Fibroblast of lung (primary cell): ENCODE measurements at regions not wholly inside any gene's neighbourhood (a gene's known extent, or its start where the extent isn't known, plus 50 kb on each side); places are given as distances from the start of the nearest gene placed in this dataset.

Source experiments
- DNase-seq, 2 donors: peaks; one replicate each; pipeline versions ENCODE4 v3.0.0 to v3.0.0-alpha.2; 2010; ENCODE audit warnings: low read depth in 2 of 2
- H2AFZ ChIP-seq: 2 replicates; pipeline ENCODE4 v1.5.1; 2012; ENCODE audit warnings: low read length, control low read depth, inconsistent platforms
- H3K27ac ChIP-seq: 2 replicates; pipeline ENCODE4 v1.5.1; 2011; ENCODE audit warnings: low read length, control low read depth; ENCODE audit not compliant: insufficient read depth
- H3K27me3 ChIP-seq: 2 replicates; pipeline ENCODE4 v1.5.1; 2011; ENCODE audit warnings: mild to moderate bottlenecking, low read length; ENCODE audit not compliant: control insufficient read depth, insufficient read depth
- H3K36me3 ChIP-seq: 2 replicates; pipeline ENCODE4 v1.5.1; 2011; ENCODE audit warnings: low read length; ENCODE audit not compliant: control insufficient read depth, insufficient read depth
- H3K4me1 ChIP-seq: 2 replicates; pipeline ENCODE4 v1.5.1; 2011; ENCODE audit warnings: low read length; ENCODE audit not compliant: control insufficient read depth, insufficient read depth; ENCODE audit errors: extremely low read depth
- H3K4me2 ChIP-seq: 2 replicates; pipeline ENCODE4 v1.5.1; 2011; ENCODE audit warnings: low read length, control low read depth; ENCODE audit not compliant: insufficient read depth; ENCODE audit errors: extremely low read depth
- H3K4me3 ChIP-seq, 4 experiments: fragments of 200-600 bp in 1 of 4; sonication (generic) in 1 of 4; replicated peaks in 1 of 4; 2 replicates each; pipeline ENCODE4 v1.5.1; 2011 to 2016; ENCODE audit warnings: low read length in 4 of 4, low read depth in 3 of 4, mild to moderate bottlenecking in 3 of 4, control low read depth in 2 of 4, inconsistent platforms in 1 of 4, mixed read lengths in 1 of 4; ENCODE audit not compliant: insufficient read depth in 1 of 4; ENCODE audit errors: control extremely low read depth in 1 of 4
- H3K79me2 ChIP-seq: 2 replicates; pipeline ENCODE4 v1.5.1; 2012; ENCODE audit warnings: mild to moderate bottlenecking, low read length, inconsistent platforms; ENCODE audit not compliant: control insufficient read depth, insufficient read depth
- H3K9ac ChIP-seq: 2 replicates; pipeline ENCODE4 v1.5.1; 2011; ENCODE audit warnings: mild to moderate bottlenecking, low read length, control low read depth; ENCODE audit not compliant: insufficient read depth
- H3K9me3 ChIP-seq: 2 replicates; pipeline ENCODE4 v1.5.1; 2012; ENCODE audit warnings: low read depth, low read length; ENCODE audit not compliant: control insufficient read depth, insufficient read depth
- H4K20me1 ChIP-seq: 2 replicates; pipeline ENCODE4 v1.5.1; 2011; ENCODE audit warnings: low read length; ENCODE audit not compliant: control insufficient read depth, insufficient read depth; ENCODE audit errors: extremely low read depth
- EZH2 ChIP-seq: IDR thresholded peaks from 2 replicates; pipeline ENCODE4 v1.5.1; 2012; ENCODE audit warnings: low read length, control low read depth, mild to moderate bottlenecking; ENCODE audit errors: missing control alignments
- TF ChIP-seq, protein P1 (sequence below), 2 donors: IDR thresholded peaks in 1 of 2; conservative IDR thresholded peaks in 1 of 2; 1 replicate in 1 of 2; 2 replicates in 1 of 2; pipeline ENCODE4 v1.5.1; 2011 to 2012; ENCODE audit warnings: low read length in 2 of 2, control low read depth in 1 of 2, inconsistent platforms in 1 of 2, low read depth in 1 of 2, mild to moderate bottlenecking in 1 of 2

DNA sequence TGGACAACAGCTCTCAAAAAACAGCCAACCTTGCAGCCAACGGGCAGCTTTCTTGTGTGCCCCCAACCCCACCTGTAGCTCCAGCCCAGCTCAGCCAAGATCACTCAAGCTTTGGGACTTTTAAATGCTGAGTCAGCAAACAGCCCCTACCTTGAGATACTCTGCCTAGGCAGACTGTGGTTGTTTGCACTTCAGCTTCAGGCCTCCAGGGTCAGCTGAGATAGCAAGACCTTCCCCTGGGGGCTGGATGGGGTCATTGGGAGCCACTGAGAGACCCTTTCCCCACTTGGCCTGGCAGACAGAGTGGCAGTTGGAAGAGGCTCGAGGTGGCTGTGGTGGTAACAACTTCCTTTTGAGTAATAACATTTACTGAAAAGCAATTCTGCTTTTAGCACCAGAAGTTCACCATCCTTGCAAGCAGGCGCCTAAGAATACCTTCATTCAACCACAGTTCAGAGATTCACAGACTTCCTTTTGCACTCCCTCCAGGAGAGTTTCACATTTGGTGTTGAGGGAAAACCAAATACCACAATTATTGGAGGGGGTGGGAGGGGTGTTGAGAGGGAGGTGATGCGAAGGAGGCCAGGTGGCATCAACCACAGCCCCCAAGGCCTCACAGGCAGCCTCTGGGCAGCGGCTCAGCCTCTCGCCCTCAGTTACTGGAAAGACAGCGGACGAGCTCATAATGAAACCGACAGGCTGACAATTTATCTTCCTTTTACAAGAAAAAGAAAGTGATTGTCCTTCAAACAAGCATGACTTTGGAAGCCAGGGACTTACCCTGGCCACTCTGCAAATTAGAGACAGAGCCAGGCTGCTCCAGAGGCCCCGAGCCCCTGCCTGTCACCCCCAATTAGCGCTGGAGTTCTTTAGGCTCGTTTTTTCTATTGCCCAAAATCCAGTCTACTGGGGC is 148.1 kb downstream of the CEBPB start:
- Histone ChIP-seq H3K27ac (peak overlapping the region; percentile 5), H3K27me3 (no peaks in the 10 kb centered on the region), H4K20me1 (no peaks in the 10 kb centered on the region), H3K4me3 (no peak overlapping the region), H3K79me2 (no peaks in the 10 kb centered on the region), H2AFZ (no peak overlapping the region), H3K9me3 (no peaks in the 10 kb centered on the region), H3K9ac (no peak overlapping the region), H3K36me3 (no peaks in the 10 kb centered on the region), H3K4me2 (peak overlapping the region; percentile 56), H3K4me1 (peaks cover 12% of the 10 kb centered on the region)
- TF ChIP-seq, protein P1, sequence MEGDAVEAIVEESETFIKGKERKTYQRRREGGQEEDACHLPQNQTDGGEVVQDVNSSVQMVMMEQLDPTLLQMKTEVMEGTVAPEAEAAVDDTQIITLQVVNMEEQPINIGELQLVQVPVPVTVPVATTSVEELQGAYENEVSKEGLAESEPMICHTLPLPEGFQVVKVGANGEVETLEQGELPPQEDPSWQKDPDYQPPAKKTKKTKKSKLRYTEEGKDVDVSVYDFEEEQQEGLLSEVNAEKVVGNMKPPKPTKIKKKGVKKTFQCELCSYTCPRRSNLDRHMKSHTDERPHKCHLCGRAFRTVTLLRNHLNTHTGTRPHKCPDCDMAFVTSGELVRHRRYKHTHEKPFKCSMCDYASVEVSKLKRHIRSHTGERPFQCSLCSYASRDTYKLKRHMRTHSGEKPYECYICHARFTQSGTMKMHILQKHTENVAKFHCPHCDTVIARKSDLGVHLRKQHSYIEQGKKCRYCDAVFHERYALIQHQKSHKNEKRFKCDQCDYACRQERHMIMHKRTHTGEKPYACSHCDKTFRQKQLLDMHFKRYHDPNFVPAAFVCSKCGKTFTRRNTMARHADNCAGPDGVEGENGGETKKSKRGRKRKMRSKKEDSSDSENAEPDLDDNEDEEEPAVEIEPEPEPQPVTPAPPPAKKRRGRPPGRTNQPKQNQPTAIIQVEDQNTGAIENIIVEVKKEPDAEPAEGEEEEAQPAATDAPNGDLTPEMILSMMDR (conservative IDR thresholded peaks at IDR 0.05 in 1 of 2, IDR thresholded peaks at IDR 0.05 in 1 of 2; ENCODE audit: low read depth in 1 of 2, low read length in 2 of 2), result no peak
- TF ChIP-seq EZH2, result no peak
- DNase-seq, result peak; percentile 20 to 67

DNA sequence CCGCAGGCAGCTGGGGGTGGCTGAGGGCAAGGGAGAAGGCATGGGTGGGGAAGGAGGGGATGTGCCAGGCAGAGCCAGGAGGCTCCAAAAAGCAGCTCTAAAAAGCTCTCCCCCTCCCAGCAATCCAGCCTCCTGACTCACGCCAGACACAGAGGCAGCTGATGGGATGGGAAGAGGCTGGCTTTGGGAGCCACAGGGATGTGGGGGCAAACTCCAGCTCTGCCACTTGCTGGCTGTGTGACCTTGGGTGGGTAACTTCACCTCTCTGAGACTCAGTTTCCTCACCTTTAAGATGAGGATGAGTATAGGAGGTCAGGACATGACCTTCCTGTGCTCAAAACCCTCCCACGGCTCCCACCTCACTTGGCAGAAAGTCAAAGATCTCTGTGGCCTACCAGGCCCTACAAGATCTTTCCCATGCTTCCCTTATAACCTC is 148.9 kb downstream of the CEBPB start:
- Histone ChIP-seq H3K9me3 (no peaks in the 10 kb centered on the region), H3K9ac (no peak overlapping the region), H3K4me3 (no peak overlapping the region), H3K4me1 (peaks cover 7% of the 10 kb centered on the region), H3K79me2 (no peaks in the 10 kb centered on the region), H3K4me2 (peak overlapping the region; percentile 56), H2AFZ (no peak overlapping the region), H3K27me3 (no peaks in the 10 kb centered on the region), H3K27ac (peak overlapping the region; percentile 5), H4K20me1 (no peaks in the 10 kb centered on the region), H3K36me3 (no peaks in the 10 kb centered on the region)
- TF ChIP-seq, protein P1 (conservative IDR thresholded peaks at IDR 0.05 in 1 of 2, IDR thresholded peaks at IDR 0.05 in 1 of 2; ENCODE audit: low read depth in 1 of 2, low read length in 2 of 2), result no peak
- TF ChIP-seq EZH2, result no peak
- DNase-seq, result peak; percentile 75 to 86

DNA sequence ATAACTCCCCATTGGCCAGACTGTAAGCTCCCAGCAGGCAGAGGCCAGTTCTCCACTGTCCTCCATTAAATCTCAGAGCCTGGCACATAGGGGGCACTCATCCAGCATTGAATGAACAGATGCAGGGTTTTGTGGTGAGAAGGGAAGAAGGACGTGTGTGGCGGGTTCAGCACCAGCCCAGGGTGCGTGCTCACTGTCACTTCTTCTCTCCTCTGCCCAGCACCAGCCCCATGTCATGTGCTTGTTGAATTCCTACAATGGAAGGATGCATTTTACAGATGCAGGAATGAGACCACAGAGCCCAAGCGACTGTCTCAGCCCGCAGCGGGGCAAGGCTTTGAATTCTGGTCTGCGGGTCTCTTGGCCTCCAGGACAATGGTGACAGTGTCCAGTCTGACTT is 149.9 kb downstream of the CEBPB start:
- H3K9ac ChIP-seq, result no peak overlapping the region
- no peaks in the 10 kb centered on the region for H4K20me1 ChIP-seq
- H3K27me3 ChIP-seq, result no peaks in the 10 kb centered on the region
- TF ChIP-seq EZH2, result no peak
- TF ChIP-seq, protein P1 (conservative IDR thresholded peaks at IDR 0.05 in 1 of 2, IDR thresholded peaks at IDR 0.05 in 1 of 2; ENCODE audit: low read depth in 1 of 2, low read length in 2 of 2), result no peak
- H3K4me3 ChIP-seq, result no peak overlapping the region
- no peaks in the 10 kb centered on the region for H3K9me3 ChIP-seq
- peaks cover 6% of the 10 kb centered on the region for H3K4me1 ChIP-seq
- no peak overlapping the region for H3K4me2 ChIP-seq
- DNase-seq, result no peak
- H3K36me3 ChIP-seq, result no peaks in the 10 kb centered on the region
- no peak overlapping the region for H2AFZ ChIP-seq
- no peak overlapping the region for H3K27ac ChIP-seq
- H3K79me2 ChIP-seq, result no peaks in the 10 kb centered on the region
